Kidney capillary endothelial cell (primary cell): ENCODE measurements at regions not wholly inside any gene's neighbourhood (a gene's known extent, or its start where the extent isn't known, plus 50 kb on each side); places are given as distances from the start of the nearest gene placed in this dataset.

Source experiments
- DNase-seq: peaks from one replicate; pipeline ENCODE4 v3.0.0-alpha.2; 2018; ENCODE audit warnings: low spot score

DNA sequence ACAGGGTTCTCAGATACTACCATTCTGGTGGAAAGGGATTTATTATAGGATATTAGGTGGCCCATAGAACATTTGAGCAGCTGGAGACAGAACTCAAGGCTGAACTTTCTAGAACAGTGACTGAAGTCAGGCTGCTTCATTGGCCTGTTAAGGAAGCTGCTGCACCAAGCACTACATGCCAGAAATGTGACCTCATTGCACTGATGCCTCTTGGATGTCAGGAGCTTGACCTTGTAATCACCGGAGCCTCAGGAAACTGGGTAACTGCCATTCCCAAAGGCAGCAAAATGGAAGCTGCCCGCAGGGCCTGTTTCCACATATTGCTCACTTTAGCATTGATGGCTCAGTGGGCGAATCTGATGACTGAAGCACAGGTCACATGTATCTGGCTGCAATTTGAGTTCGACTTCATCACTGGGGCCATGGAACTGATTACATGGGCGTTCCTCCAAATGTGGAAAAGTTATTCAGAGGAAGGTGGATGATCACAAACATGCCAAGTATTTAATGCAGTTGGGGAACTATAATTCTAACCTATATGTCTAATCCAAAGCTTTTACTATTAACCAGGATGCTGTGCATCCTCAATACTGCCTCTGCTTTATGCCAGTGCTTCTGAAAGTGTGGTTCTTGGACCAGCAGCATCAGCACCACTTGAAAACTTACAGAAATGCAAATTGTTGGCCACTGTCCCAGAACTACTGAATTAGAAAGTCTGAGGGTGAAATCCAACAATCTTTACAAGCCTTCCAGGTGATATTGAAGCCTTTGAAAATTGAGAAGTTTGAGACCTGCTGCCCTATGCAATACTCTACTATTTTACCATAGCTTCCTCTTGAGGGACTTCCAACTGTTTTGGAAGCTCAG lies 337.2 kb upstream of the NAV3 start:
- no peak for DNase-seq

DNA sequence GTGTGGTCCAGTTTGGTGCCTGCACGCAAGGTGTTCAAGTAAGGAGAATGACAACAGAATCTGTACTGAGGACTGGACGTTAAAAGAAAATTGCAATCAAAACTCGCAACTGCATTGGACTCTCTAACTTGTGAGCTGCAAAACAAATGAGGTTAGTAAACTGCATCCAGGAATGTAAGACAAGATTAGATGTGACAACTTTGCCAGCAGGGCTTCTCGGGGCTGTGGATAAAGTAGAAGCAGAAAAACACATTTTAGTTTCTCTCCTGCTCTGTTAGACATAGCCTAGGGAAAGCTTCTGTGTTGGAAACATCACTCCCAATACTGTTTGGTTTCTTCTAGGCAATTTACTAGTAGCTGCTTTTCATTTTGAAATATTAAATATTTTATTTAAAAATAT lies 338.2 kb upstream of the NAV3 start:
- no peak for DNase-seq

DNA sequence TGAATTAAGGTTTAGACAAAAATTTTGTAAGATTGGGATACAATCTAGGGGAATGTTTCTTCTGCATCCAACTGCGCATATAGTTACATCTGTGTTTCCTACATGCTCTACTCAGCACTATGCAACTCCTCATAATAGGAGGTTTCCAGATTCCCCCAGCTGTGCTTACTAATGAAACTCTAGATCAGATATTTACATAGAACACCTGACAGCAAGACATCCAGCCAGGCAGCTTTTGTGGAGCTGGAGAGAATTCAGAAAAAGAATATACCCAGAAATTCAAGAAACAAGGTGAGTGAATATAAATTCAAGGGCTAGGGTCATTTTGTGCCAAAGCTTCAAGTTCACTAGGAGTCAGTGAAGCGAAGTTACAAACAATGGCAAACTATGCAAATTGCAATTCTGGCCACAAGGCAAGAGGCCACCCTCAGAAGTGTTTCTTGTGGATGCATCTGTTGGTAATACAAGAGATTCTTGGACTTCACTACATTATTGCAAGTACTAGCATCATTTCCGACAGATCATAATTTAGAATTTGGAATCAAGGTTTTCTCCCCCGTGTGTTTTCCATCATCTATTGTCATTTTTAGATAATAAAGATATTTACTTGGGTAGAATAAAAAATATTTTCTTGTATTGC lies 341.2 kb upstream of the NAV3 start:
- DNase-seq: no peak

DNA sequence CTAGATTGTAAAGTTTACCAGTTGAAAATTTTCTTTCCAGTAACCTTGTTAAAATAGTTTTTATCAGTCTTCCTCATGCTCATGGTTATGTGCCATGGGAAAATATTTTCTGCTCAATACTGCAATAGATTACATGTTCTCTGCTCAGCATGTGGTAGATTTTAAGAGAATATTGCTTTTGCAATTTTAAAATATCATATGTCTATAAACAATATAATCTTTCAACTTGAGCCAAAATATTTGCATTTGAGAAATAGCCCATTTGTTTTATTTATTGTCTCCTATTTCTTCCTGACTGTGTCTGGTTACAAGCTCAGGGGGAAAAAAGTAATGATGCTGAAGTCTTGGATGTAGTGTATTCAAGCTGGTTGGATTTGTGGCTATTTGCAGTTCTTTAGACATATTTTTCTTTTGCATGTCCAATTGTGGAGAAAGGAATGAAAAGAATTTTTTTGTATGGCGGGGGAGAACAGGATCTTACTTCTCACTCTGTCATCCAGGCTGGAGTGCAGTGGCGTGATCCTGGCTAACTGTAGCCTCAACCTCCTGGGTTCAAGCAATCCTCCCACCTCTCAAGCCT lies 342.6 kb upstream of the NAV3 start:
- DNase-seq: no peak

DNA sequence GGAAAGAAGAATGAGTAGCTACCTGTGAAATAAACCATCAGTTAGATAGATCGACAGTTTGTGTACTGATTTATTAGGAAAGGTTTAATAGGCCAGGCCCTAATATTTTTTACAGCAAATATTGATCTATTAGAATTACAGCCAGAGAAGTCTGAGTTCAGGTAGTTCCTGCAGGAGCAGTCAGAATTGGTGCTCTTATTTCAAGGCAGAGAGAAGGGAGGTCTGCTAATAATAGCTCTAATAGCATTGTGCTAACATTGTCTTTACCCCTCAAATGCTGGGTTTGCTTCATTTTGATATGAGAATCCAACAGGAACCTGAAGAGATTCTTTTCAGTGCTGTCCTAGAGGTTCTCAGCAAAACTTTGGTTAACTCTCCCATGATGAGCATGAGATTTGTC lies 343.8 kb upstream of the NAV3 start:
- no peak for DNase-seq

DNA sequence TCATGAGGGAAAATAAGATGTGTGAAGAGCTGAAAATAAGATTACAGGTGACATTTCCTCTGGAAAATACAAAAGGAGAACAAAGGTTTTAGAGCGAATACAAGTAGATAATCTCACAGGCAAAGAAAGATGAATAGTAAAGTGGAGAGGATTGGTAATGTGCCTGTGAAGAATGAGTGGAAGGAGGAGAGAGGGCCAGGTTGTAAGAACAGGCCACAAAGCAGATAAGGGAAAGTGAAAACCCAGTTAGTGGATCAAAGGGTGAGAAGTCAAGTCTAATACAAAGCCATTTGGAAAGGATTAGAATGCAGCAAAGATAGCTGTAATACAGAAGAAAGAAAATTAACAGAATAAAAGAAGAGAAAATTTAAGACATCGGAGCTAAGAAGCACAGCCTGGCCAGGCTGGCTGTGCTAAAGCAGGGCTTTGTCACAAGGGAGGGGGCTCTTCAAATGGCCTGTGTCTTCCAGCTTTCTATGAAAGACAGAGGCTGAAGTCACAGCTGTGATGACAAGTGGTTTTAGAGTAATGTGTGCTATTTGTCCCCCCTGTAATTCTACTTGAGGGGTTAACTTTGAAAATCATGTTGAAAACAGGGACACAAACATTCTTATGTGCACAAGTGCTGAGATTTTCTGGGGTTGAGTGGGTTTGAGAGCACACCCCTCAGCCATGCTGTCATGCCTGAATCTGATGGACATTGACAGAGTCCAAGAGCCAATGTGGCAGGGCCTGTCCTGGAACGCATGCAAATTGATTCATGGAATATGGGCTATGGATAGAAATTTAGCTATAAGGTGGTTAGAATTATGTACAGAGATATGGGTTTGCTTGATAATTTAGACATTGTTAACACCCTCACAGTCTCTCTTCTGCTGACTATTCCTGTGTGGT lies 344.5 kb upstream of the NAV3 start:
- DNase-seq: no peak

DNA sequence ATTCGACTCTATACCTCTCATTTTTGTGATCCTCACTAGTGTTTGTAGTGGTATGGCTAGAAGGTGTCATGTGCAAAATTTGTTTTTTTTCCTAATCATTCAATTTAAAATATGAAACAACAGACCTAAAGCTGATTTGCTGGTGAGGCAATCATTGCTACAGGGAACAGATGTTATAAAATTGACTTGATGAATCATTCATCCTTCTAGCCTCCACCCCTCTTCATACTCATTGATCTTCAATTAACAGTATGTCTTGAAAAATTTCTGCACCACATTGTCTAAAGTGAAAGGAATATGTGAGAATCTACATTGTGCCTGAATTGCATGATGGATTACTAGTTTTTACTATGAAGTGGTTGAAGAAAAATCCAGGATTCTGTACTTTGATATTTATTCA lies 349.0 kb upstream of the NAV3 start:
- DNase-seq: no peak

DNA sequence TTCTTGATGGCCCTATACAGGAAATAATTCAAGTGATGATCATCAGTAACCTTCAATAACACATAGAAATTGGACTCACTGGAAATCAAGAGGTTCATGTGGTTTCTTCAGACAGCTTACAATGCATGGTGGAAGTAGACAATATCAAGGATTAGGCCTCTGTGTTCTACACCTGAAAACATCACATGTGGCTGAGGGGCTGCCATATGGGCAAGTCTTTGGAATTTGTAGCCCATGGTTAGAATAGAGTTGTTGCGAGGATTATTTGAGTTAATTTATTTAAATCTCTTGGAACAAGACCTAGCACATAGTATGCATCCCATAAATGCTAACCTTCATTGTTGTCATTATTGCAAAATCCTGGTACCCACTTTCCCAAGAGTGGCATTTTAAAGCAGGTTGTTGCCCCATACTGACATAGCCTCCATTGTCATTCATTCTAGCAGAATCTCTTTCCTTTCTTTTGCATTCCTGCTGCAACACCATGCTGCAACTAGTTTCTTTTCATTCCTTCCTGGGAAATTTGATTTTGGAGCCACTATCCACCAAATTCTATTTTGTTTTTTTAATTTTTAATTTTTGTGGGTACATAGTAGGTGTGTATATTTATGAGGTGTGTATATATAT lies 352.7 kb upstream of the NAV3 start:
- DNase-seq: no peak

DNA sequence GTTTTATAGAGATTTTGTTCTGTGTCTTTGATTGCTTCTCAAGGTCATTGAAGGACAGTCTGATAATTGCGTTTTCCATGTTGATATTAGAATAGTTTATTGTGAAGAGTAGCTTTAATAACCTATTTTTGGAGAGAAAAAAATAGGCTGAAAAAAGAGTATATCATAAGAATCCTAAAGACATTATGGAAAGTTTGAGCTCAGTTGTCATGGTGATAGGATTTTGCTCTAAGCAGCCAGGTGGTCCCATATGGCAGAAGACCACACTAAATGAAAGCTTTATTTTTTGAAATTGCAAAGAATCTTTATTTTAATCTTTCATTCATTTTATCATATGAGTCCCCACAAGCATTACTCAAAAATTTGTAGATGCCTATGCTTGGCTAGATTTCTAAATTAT lies 358.9 kb upstream of the NAV3 start:
- DNase-seq: no peak

DNA sequence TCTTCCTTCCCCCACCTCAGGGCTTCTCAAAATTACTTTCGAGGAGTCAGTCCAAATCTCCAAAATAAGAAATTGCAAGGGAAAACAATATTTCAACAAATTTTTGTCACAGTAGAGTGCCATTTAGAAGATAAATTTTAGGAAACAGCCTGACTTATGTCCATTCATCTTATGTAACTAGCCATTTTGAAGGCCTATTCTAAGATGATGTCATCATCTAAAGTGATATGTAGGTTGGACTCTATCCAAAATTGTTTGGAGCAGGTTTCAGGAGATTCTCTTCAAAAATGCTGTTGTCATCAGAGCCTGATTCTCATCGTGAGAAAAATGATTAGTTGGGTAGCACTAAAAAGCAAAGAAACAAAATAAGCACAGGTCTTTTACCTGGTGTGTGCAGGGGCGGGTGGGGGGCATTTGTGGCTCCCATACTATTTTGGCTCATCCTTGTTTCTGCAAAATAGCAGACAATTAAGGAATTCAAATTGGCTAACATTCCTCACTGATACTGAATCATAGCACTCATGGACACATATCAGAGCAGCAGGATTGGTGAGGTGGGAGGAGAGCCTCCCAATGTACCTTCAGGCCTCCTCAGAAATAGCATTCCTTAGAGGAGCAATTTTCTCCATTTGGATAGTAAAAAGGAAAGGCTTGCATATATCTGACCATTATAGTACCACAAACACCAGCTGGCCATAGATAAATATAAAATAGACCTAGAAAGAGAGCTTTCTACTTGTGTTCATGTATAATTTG lies 360.9 kb upstream of the NAV3 start:
- no peak for DNase-seq

DNA sequence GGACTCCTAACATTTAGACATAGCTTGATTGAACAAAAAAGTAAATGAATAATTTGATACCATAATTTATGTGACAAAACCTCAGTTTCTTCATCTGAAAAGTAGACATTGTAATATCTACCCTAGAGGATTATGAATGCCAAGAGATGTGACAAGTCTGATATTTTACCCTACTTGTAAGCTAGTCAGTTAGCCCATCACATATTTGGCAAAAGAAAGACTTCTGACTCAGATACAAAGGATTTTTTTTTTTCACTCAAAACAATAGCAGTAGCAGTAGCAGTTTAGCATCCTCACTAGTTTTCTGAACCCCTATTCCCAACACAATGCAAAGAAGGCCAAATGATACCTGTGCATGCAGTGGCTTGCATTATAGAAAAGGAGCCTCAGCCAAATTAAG lies 377.3 kb upstream of the E2F7 start:
- DNase-seq: no peak

DNA sequence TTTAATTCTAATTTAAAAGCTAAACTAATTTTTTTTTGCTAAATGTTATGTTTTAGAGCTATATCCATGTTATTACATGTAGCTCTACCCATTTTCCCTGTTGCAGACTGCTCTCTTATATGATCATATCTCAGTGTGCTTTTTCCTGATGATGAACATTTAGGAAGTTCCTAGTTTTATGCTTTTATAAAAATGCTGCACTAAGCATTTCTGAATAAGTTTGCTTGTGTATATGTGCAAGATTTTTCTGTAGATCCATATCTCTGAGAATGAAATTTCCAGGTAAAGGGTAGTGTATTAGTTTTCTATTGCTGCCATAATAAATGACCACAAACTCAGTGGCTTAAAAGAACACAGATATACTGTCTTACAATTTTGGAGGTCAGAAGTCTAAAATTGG lies 374.4 kb upstream of the E2F7 start:
- no peak for DNase-seq

DNA sequence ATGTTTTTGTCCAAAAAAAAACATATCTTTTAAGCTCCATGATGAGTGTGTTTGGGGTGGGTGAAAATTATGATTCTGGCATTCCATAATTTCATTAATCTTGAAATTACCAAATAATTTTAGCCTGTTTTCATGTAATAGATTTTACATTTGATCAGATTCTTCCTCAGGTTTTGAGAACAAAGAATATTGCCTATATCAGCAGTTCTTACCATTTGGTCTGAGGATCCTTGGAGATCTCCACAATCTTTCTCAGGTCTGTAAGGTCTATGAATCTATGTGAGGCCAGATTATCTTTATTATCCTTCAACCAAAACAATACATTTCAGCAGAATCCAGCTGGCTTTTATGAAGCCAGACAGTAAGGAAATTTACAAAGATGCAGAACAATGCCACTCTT lies 373.3 kb upstream of the E2F7 start:
- DNase-seq: no peak

DNA sequence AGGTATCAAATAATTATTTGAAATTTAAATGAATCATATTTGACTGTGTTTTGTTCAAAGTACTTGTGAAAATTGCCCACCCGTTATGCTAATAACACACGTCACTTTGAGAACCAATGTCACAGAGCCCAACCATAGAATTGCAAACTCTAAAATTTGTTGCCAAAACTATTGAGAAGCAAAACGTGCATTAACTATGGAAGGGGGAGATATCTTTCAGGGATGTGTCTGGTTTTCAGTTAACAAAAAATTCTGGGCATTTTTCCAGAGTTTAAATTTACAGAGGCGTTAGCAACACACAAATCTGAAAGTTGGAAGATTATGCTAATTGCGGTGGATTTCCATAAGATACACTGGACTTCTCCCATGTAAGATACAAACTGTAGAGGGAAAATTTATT lies 371.8 kb upstream of the E2F7 start:
- no peak for DNase-seq

DNA sequence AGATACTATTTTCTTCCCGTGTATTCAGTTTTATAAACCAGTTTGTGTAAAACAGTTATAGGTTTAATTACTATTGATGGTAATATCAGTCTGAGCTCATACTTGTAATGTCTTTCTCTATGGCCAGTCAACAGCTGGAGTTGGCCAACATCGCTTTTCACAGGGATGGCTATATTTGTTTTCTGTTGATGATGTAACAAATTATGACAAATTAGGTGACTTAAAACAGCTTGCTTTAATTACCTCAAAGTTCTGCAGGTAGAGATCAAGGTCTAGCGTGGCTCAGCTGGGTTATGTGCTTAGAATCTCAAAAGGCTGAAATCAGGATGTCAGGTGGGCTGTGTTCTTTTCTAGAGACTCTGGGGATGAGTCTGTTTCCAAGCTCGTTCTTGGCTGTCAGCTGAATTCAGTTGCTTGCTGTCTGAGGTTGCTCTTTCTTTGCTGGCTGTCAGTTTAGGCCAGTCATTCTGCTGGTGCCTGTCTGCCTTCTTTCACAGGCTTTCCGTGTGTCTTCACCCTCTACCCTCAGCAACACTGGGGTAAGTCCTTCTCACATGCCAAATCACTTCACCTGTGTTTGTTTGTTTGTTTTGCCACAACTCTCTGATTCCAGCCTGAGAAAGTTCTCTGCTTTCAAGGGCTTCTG lies 370.2 kb upstream of the E2F7 start:
- no peak for DNase-seq

DNA sequence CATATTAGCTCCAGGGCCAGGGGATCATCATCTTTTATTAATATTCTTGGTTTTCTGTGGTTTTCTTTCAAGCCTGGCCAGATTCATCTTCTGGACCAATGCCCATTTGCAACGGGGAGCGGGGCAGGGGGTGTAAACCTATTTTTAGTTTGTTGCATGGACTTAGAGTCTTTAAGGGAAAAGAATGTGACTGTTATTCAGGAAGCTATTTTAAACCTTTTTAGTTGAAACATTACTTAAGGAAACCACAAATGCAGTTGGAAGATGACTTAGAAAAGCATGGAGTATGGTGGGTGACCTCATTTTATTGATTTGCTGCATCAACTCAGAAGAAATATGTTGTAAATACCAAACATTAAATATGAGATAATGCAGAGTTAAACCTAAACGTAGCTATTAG lies 368.4 kb upstream of the E2F7 start:
- DNase-seq: no peak

DNA sequence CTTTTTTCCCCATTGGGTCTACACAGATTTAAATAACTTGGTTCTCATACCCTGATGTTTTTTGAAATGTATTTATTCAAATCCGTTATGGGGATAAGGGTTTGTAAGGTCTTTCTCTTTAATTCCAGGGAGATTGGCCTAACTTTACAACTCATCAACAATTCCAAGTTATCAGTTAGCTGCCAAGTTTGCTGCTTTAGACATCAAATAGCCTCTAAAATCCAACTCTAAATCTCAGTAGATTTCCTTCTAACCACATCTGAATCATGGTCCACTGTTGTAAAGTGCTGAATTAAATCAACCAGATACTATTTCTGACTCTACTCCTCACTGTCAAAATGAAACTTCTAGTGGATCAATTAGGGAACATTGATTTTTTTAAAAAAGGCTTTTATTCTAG lies 364.1 kb upstream of the E2F7 start:
- no peak for DNase-seq

DNA sequence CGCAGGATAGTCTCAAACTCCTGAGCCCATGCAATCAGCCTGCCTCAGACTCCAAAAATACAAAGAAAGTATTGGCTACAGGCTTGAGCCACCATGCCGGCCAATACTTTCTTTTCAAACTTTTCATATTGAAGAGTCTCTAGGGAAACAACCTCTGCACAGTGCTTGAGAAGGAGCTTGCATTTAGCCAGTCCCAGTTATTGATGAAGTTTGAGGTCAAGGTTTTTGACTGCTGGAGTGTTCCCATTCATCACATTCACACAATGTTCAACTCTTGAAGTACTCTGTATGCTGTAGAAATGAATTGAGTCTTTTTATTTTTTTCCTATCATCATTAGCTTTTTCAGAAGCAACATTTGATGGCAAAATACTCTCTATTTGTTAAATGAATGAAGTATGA lies 355.8 kb upstream of the E2F7 start:
- no peak for DNase-seq

DNA sequence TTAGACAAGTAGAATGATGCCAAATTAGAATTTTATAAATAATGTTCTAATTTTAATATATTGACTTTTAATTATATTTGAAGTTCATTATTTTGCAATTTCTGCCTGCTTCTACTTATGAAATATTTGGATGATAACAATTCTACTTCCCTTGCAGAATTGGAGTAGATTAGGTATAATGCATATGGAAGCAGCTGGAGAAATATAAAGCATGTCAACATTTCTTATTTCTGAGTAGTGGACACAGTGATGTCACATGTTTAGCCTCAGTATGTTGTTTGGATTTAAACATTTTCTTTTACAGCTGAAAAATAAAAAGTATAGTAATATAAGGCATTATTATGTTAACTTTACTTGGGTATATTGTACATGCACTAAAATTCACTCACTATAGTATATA lies 344.2 kb upstream of the E2F7 start:
- no peak for DNase-seq

DNA sequence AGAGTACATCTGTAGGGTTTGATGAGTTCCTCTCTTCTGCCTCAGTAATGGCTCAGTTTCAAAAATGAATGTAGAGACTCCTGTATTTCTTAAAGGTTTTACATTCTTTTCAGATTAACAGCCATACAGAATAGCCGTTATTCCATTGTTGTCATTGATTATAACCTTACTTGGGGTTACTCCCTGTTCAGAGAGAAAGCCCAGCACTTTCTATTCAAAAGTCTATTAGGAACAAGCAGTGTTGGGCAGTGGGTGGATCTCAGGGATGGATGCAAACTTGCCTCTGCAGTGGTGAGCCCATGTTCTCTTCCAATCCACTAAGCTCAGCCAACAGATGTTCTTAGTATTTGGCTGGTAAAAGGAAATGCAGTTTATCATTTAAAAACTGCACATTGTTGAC lies 342.6 kb upstream of the E2F7 start:
- no peak for DNase-seq
